HL-60 (cell line): ENCODE measurements at regions not wholly inside any gene's neighbourhood (a gene's known extent, or its start where the extent isn't known, plus 50 kb on each side); places are given as distances from the start of the nearest gene placed in this dataset.

Experiments used
- POLR2AphosphoS5 ChIP-seq: IDR thresholded peaks from 2 replicates; pipeline ENCODE4 v1.6.1; 2012; ENCODE audit warnings: low read depth
- TF ChIP-seq, protein P1 (sequence below): IDR thresholded peaks from one replicate; pipeline ENCODE4 v1.5.1; 2011; ENCODE audit warnings: low read length, control low read depth, inconsistent platforms; ENCODE audit not compliant: insufficient read depth
- TF ChIP-seq, protein P2 (sequence below): IDR thresholded peaks from 2 replicates; pipeline ENCODE4 v1.6.1; 2012; ENCODE audit warnings: low read depth; ENCODE audit not compliant: insufficient replicate concordance

DNA sequence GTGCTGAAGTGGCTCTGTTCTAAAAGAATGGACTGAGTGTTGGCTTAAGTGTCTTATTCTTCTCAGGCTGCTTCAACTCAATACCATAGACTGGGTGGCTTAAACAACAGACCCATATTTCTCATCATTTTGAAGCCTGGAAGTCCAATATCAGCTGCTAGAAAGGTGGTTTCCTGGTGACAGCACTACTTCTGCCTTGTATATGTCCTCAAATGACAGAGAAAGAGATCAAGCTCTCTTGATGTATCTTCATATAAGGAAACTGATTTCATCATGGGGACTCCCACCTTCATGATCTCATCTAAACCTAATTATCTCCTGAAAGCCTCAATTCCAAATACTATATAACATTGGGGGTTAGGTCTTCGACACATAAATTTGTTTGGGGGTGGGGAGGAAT lies 449.7 kb upstream of the DSEL start:
- TF ChIP-seq, protein P1, sequence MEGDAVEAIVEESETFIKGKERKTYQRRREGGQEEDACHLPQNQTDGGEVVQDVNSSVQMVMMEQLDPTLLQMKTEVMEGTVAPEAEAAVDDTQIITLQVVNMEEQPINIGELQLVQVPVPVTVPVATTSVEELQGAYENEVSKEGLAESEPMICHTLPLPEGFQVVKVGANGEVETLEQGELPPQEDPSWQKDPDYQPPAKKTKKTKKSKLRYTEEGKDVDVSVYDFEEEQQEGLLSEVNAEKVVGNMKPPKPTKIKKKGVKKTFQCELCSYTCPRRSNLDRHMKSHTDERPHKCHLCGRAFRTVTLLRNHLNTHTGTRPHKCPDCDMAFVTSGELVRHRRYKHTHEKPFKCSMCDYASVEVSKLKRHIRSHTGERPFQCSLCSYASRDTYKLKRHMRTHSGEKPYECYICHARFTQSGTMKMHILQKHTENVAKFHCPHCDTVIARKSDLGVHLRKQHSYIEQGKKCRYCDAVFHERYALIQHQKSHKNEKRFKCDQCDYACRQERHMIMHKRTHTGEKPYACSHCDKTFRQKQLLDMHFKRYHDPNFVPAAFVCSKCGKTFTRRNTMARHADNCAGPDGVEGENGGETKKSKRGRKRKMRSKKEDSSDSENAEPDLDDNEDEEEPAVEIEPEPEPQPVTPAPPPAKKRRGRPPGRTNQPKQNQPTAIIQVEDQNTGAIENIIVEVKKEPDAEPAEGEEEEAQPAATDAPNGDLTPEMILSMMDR: no peak
- TF ChIP-seq, protein P2, sequence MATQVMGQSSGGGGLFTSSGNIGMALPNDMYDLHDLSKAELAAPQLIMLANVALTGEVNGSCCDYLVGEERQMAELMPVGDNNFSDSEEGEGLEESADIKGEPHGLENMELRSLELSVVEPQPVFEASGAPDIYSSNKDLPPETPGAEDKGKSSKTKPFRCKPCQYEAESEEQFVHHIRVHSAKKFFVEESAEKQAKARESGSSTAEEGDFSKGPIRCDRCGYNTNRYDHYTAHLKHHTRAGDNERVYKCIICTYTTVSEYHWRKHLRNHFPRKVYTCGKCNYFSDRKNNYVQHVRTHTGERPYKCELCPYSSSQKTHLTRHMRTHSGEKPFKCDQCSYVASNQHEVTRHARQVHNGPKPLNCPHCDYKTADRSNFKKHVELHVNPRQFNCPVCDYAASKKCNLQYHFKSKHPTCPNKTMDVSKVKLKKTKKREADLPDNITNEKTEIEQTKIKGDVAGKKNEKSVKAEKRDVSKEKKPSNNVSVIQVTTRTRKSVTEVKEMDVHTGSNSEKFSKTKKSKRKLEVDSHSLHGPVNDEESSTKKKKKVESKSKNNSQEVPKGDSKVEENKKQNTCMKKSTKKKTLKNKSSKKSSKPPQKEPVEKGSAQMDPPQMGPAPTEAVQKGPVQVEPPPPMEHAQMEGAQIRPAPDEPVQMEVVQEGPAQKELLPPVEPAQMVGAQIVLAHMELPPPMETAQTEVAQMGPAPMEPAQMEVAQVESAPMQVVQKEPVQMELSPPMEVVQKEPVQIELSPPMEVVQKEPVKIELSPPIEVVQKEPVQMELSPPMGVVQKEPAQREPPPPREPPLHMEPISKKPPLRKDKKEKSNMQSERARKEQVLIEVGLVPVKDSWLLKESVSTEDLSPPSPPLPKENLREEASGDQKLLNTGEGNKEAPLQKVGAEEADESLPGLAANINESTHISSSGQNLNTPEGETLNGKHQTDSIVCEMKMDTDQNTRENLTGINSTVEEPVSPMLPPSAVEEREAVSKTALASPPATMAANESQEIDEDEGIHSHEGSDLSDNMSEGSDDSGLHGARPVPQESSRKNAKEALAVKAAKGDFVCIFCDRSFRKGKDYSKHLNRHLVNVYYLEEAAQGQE: no peak
- no peak for TF ChIP-seq POLR2AphosphoS5
